NOMO-1 treated with dmso at 0.1 percent for 144 hours (cell line): ENCODE measurements at regions not wholly inside any gene's neighbourhood (a gene's known extent, or its start where the extent isn't known, plus 50 kb on each side); places are given as distances from the start of the nearest gene placed in this dataset.
"Not testable (repeated sequence)": the region's sequence is repeated elsewhere in the genome, so short reads cannot be mapped to it uniquely, and the experiment has no call there.

ENCODE experiments used
- DNase-seq: peaks from one replicate; lab custom pipeline; 2025; ENCODE audit not compliant: unreplicated experiment; lab: John Stamatoyannopoulos, UW

- DNase-seq: not testable (repeated sequence)
Observed at GRCh38 chr1:121048769-121049443, 135.2 kb downstream of the FAM72B start.

GRCh38 chr1:121050097-121050496 is 134.0 kb downstream of the FAM72B start:
- DNase-seq: not testable (repeated sequence)

- DNase-seq: not testable (repeated sequence)
Observed at GRCh38 chr1:121051161-121051790, 132.9 kb downstream of the FAM72B start.

- DNase-seq: not testable (repeated sequence)
Observed at GRCh38 chr1:121052081-121052660, 132.0 kb downstream of the FAM72B start.

- DNase-seq: not testable (repeated sequence)
Observed at GRCh38 chr1:121054928-121055327, 129.2 kb downstream of the FAM72B start.

GRCh38 chr1:121066925-121067324 is 117.2 kb downstream of the FAM72B start:
- not testable (repeated sequence) for DNase-seq

GRCh38 chr1:121068738-121069499 is 115.2 kb downstream of the FAM72B start:
- DNase-seq: not testable (repeated sequence)

- DNase-seq: not testable (repeated sequence)
Observed at GRCh38 chr1:121073852-121074251, 110.3 kb downstream of the FAM72B start.

GRCh38 chr1:121075254-121075805 is 108.8 kb downstream of the FAM72B start:
- DNase-seq: not testable (repeated sequence)

- DNase-seq: not testable (repeated sequence)
Observed at GRCh38 chr1:121076674-121077073, 107.5 kb downstream of the FAM72B start.

- DNase-seq: not testable (repeated sequence)
Observed at GRCh38 chr1:121079655-121080054, 104.5 kb downstream of the FAM72B start.

- not testable (repeated sequence) for DNase-seq
Observed at GRCh38 chr1:121080197-121080903, 103.8 kb downstream of the FAM72B start.

- not testable (repeated sequence) for DNase-seq
Observed at GRCh38 chr1:121080904-121081264, 103.3 kb downstream of the FAM72B start.

- not testable (repeated sequence) for DNase-seq
Observed at GRCh38 chr1:121081625-121082199, 102.4 kb downstream of the FAM72B start.

- not testable (repeated sequence) for DNase-seq
Observed at GRCh38 chr1:121082995-121083394, 101.1 kb downstream of the FAM72B start.

- DNase-seq: not testable (repeated sequence)
Observed at GRCh38 chr1:121086249-121086648, 97.9 kb downstream of the FAM72B start.

- not testable (repeated sequence) for DNase-seq
Observed at GRCh38 chr1:121087221-121087620, 96.9 kb downstream of the FAM72B start.

GRCh38 chr1:121088568-121088967 is 95.6 kb downstream of the FAM72B start:
- not testable (repeated sequence) for DNase-seq

GRCh38 chr1:121092329-121092968 is 91.7 kb downstream of the FAM72B start:
- peak; percentile 75 for DNase-seq

- not testable (repeated sequence) for DNase-seq
Observed at GRCh38 chr1:121095014-121095413, 89.1 kb downstream of the FAM72B start.
